IMR-90 (cell line): ENCODE measurements at regions not wholly inside any gene's neighbourhood (a gene's known extent, or its start where the extent isn't known, plus 50 kb on each side); places are given as distances from the start of the nearest gene placed in this dataset.

Experiments
- ATAC-seq: fragments of 200-7000 bp; cut with Tn5 transposase; 2 replicates; pipeline ENCODE4 v1.9.1; 2020; ENCODE audit warnings: low read depth, mild to moderate bottlenecking, moderate library complexity
- BruUV-seq: library from RNA; stranded (reverse); fragments of 400-500 nt; replicated peaks from 2 replicates; lab custom pipeline; 2021; lab: Mats Ljungman, UMichigan
- CTCF ChIA-PET: fragments of 300-600 bp; formaldehyde crosslinking; extraction: SDS; loops from one replicate; lab custom pipeline; 2021; ENCODE audit warnings: antibody characterized with exemption; lab: Yijun Ruan, JAX
- POLR2A ChIA-PET: fragments of 300-600 bp; sonication (Branson Sonifier 250); formaldehyde crosslinking; loops from one replicate; lab custom pipeline; 2022; ENCODE audit warnings: antibody characterized with exemption; ENCODE audit not compliant: unreplicated experiment; lab: Charles Lee
- DNase-seq: peaks from one replicate; pipeline ENCODE4 v3.0.0; 2013
- H2AFZ ChIP-seq: replicated peaks from 2 replicates; pipeline ENCODE3; 2013; ENCODE audit warnings: low read length, mild to moderate bottlenecking; ENCODE audit not compliant: poor library complexity
- H2AK5ac ChIP-seq: 2 replicates; pipeline ENCODE4 v1.6.1; 2013; ENCODE audit warnings: low read depth, low read length, inconsistent platforms
- H2AK9ac ChIP-seq: replicated peaks from 2 replicates; pipeline ENCODE3; 2013; ENCODE audit warnings: mild to moderate bottlenecking, low read depth, low read length, moderate library complexity; ENCODE audit not compliant: poor library complexity
- H2BK120ac ChIP-seq: 2 replicates; pipeline ENCODE4 v1.6.1; 2013; ENCODE audit warnings: low read depth, low read length, inconsistent platforms
- H2BK15ac ChIP-seq: 3 replicates; pipeline ENCODE4 v1.6.1; 2013; ENCODE audit warnings: low read depth, low read length, inconsistent platforms
- H2BK20ac ChIP-seq: 2 replicates; pipeline ENCODE4 v1.6.1; 2013; ENCODE audit warnings: low read depth, mild to moderate bottlenecking, inconsistent platforms, low read length, moderate library complexity
- H2BK5ac ChIP-seq: 2 replicates; pipeline ENCODE4 v1.6.1; 2013; ENCODE audit warnings: mild to moderate bottlenecking, low read depth, low read length, inconsistent platforms; ENCODE audit not compliant: poor library complexity, severe bottlenecking
- H3K14ac ChIP-seq: replicated peaks from 2 replicates; pipeline ENCODE4 v1.6.1; 2013; ENCODE audit warnings: low read depth, low read length, inconsistent platforms
- H3K18ac ChIP-seq: 2 replicates; pipeline ENCODE4 v1.6.1; 2013; ENCODE audit warnings: low read depth, low read length, control low read depth
- H3K23ac ChIP-seq: 2 replicates; pipeline ENCODE4 v1.6.1; 2013; ENCODE audit warnings: low read depth, low read length, inconsistent platforms
- H3K27ac ChIP-seq: 2 replicates; pipeline ENCODE4 v1.5.1; 2013; ENCODE audit warnings: mild to moderate bottlenecking, control low read depth, low read length; ENCODE audit not compliant: insufficient read depth
- H3K27me3 ChIP-seq: 2 replicates; pipeline ENCODE4 v1.6.1; 2013; ENCODE audit warnings: low read length; ENCODE audit not compliant: control insufficient read depth, insufficient read depth
- H3K36me3 ChIP-seq: 2 replicates; pipeline ENCODE4 v1.6.1; 2013; ENCODE audit warnings: low read length, mixed read lengths; ENCODE audit not compliant: control insufficient read depth, insufficient read depth
- H3K4ac ChIP-seq: 2 replicates; pipeline ENCODE4 v1.6.1; 2013; ENCODE audit warnings: low read depth, low read length, inconsistent platforms
- H3K4me1 ChIP-seq: 2 replicates; pipeline ENCODE4 v1.6.1; 2013; ENCODE audit warnings: low read length, mixed read lengths; ENCODE audit not compliant: control insufficient read depth, insufficient read depth
- H3K4me2 ChIP-seq: 2 replicates; pipeline ENCODE4 v1.6.1; 2013; ENCODE audit warnings: low read depth, mild to moderate bottlenecking, control low read depth, low read length, moderate library complexity
- H3K4me3 ChIP-seq: 2 replicates; pipeline ENCODE4 v1.5.1; 2013; ENCODE audit warnings: low read depth, mild to moderate bottlenecking, control low read depth, low read length, moderate library complexity; ENCODE audit not compliant: insufficient read depth
- H3K56ac ChIP-seq: 2 replicates; pipeline ENCODE4 v1.6.1; 2013; ENCODE audit warnings: low read length, inconsistent platforms; ENCODE audit not compliant: insufficient read depth; ENCODE audit errors: extremely low read depth
- H3K79me1 ChIP-seq, 2 experiments: 2 replicates each; pipeline ENCODE4 v1.6.1; 2013; ENCODE audit warnings: low read length in 2 of 2, inconsistent platforms in 1 of 2, low read depth in 1 of 2
- H3K9ac ChIP-seq: 2 replicates; pipeline ENCODE4 v1.6.1; 2013; ENCODE audit warnings: low read depth, low read length, control low read depth
- H3K9me1 ChIP-seq: 2 replicates; pipeline ENCODE4 v1.6.1; 2013; ENCODE audit warnings: low read length, inconsistent platforms; ENCODE audit not compliant: insufficient read depth
- H3K9me3 ChIP-seq: 2 replicates; pipeline ENCODE4 v1.6.1; 2013; ENCODE audit warnings: low read length; ENCODE audit not compliant: control insufficient read depth, insufficient read depth
- H4K20me1 ChIP-seq: 2 replicates; pipeline ENCODE4 v1.6.1; 2013; ENCODE audit warnings: low read length, inconsistent platforms; ENCODE audit not compliant: insufficient read depth
- H4K5ac ChIP-seq: 2 replicates; pipeline ENCODE4 v1.6.1; 2013; ENCODE audit warnings: mild to moderate bottlenecking, low read depth, low read length, control low read depth
- H4K8ac ChIP-seq, 2 experiments: 2 replicates each; pipeline ENCODE4 v1.6.1; 2013; ENCODE audit warnings: low read depth in 2 of 2, low read length in 2 of 2, control low read depth in 1 of 2, inconsistent platforms in 1 of 2
- H4K91ac ChIP-seq: 2 replicates; pipeline ENCODE4 v1.6.1; 2013; ENCODE audit warnings: low read depth, low read length, inconsistent platforms; ENCODE audit not compliant: insufficient read depth
- BHLHE40 ChIP-seq: fragments of 150-350 bp; IDR thresholded peaks from 2 replicates; pipeline ENCODE4 v1.6.1; 2016; ENCODE audit warnings: mild to moderate bottlenecking, low read depth, low read length
- CEBPB ChIP-seq: IDR thresholded peaks from 2 replicates; pipeline ENCODE4 v1.6.1; 2012; ENCODE audit warnings: low read depth, low read length, improper control_type of control experiment
- CHD1 ChIP-seq: IDR thresholded peaks from 2 replicates; pipeline ENCODE4 v1.6.1; 2012; ENCODE audit warnings: low read depth, low read length, improper control_type of control experiment
- CTCF ChIP-seq: conservative IDR thresholded peaks from 2 replicates; pipeline ENCODE4 v1.5.1; 2012; ENCODE audit warnings: mild to moderate bottlenecking, low read depth, low read length, improper control_type of control experiment
- FOS ChIP-seq: fragments of 150-350 bp; IDR thresholded peaks from 2 replicates; pipeline ENCODE4 v1.6.1; 2016; ENCODE audit warnings: low read depth, low read length
- MAFK ChIP-seq: IDR thresholded peaks from 2 replicates; pipeline ENCODE4 v1.6.1; 2012; ENCODE audit warnings: low read depth, low read length, improper control_type of control experiment
- MAZ ChIP-seq: IDR thresholded peaks from 2 replicates; pipeline ENCODE4 v1.6.1; 2012; ENCODE audit warnings: low read depth, mild to moderate bottlenecking, low read length, improper control_type of control experiment, moderate library complexity, borderline replicate concordance
- MXI1 ChIP-seq: IDR thresholded peaks from 2 replicates; pipeline ENCODE4 v1.6.1; 2012; ENCODE audit warnings: low read depth, mild to moderate bottlenecking, low read length, moderate library complexity, borderline replicate concordance
- NFE2L2 ChIP-seq: fragments of 150-350 bp; IDR thresholded peaks from 2 replicates; pipeline ENCODE4 v1.6.1; 2016; ENCODE audit warnings: low read depth, mild to moderate bottlenecking, low read length
- RAD21 ChIP-seq: IDR thresholded peaks from 2 replicates; pipeline ENCODE4 v1.6.1; 2012; ENCODE audit warnings: low read length, improper control_type of control experiment
- RCOR1 ChIP-seq: IDR thresholded peaks from 2 replicates; pipeline ENCODE4 v1.6.1; 2012; ENCODE audit warnings: mild to moderate bottlenecking, low read length, improper control_type of control experiment; ENCODE audit not compliant: insufficient replicate concordance
- RFX5 ChIP-seq: IDR thresholded peaks from 2 replicates; pipeline ENCODE4 v1.8.0; 2012; ENCODE audit warnings: low read depth, mild to moderate bottlenecking, low read length, moderate library complexity
- SMC3 ChIP-seq: fragments of 150-350 bp; IDR thresholded peaks from 2 replicates; pipeline ENCODE4 v1.6.1; 2016; ENCODE audit warnings: low read depth, mild to moderate bottlenecking, antibody characterized with exemption, low read length, moderate library complexity
- WGBS, 2 experiments: methylation state at CpG; one replicate each; pipeline versions ENCODE4 v1.1.5 to v1.1.7; 2013; ENCODE audit warnings: missing lambda C conversion rate in 2 of 2; ENCODE audit not compliant: insufficient read length in 1 of 2; ENCODE audit errors: extremely low coverage in 2 of 2; 5-methylcytosine and 5-hydroxymethylcytosine counted together
- dilution Hi-C: fragments of 300-500 bp; cut with HindIII; formaldehyde crosslinking; loops from one replicate; pipeline ENCODE4 v1.14.3; 2018; ENCODE audit warnings: low sequenced_read_pairs; ENCODE audit not compliant: unreplicated experiment
- in situ Hi-C: fragments of 300-500 bp; cut with MboI; formaldehyde crosslinking; loops from 3 replicates; pipeline ENCODE4 v1.14.3; 2019; ENCODE audit warnings: low sequenced_read_pairs, inconsistent platforms, mixed read lengths
- intact Hi-C: fragments of 100-400 bp; cut with micrococcal nuclease; formaldehyde crosslinking; loops from 2 replicates; pipeline ENCODE4 v1.10.0; 2022
- TF ChIP-seq, protein P1 (sequence below): fragments of 150-350 bp; IDR thresholded peaks from 2 replicates; pipeline ENCODE4 v1.6.1; 2017; ENCODE audit warnings: mild to moderate bottlenecking, antibody characterized with exemption, low read length, low read depth

- H4K91ac ChIP-seq: no peak overlapping the region
- DNase-seq (no peak), ATAC-seq (no peak)
- H4K5ac ChIP-seq: no peak overlapping the region
- H4K8ac ChIP-seq: no peak overlapping the region
- no peak overlapping the region for H3K23ac ChIP-seq
- BruUV-seq: no TSS peak
- ChIA-PET CTCF (no interaction called here), POLR2A (no interaction called here)
- intact Hi-C loops: no loop called here
- H3K9me1 ChIP-seq: no peaks in the 10 kb centered on the region
- no peaks in the 10 kb centered on the region for H3K4me1 ChIP-seq
- in situ Hi-C loops: no loop called here
- H3K9ac ChIP-seq: no peak overlapping the region
- no peaks in the 10 kb centered on the region for H4K20me1 ChIP-seq
- H2AK5ac ChIP-seq: no peak overlapping the region
- dilution Hi-C loops: no loop called here
- no peaks in the 10 kb centered on the region for H3K79me1 ChIP-seq
- H2BK15ac ChIP-seq: no peak overlapping the region
- H3K18ac ChIP-seq: no peak overlapping the region
- no peak overlapping the region for H2AFZ ChIP-seq
- no peak overlapping the region for H3K14ac ChIP-seq
- no peak overlapping the region for H2BK20ac ChIP-seq
- H3K27ac ChIP-seq: no peak overlapping the region
- H2BK120ac ChIP-seq: no peak overlapping the region
- no peak for TF ChIP-seq MXI1
- TF ChIP-seq RAD21: no peak
- no peak for TF ChIP-seq RCOR1
- no peak for TF ChIP-seq FOS
- TF ChIP-seq, protein P1, sequence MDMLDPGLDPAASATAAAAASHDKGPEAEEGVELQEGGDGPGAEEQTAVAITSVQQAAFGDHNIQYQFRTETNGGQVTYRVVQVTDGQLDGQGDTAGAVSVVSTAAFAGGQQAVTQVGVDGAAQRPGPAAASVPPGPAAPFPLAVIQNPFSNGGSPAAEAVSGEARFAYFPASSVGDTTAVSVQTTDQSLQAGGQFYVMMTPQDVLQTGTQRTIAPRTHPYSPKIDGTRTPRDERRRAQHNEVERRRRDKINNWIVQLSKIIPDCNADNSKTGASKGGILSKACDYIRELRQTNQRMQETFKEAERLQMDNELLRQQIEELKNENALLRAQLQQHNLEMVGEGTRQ: no peak
- TF ChIP-seq BHLHE40: no peak
- TF ChIP-seq CEBPB: no peak
- no peak for TF ChIP-seq MAZ
- no peak for TF ChIP-seq MAFK
- no peak for TF ChIP-seq RFX5
- no peak for TF ChIP-seq CHD1
- TF ChIP-seq SMC3: no peak
- TF ChIP-seq CTCF: no peak
- no peak for TF ChIP-seq NFE2L2
- H3K27me3 ChIP-seq: no peaks in the 10 kb centered on the region
- H3K9me3 ChIP-seq: peaks cover 11% of the 10 kb centered on the region
- no peak overlapping the region for H3K56ac ChIP-seq
- no peak overlapping the region for H3K4ac ChIP-seq
- no peak overlapping the region for H2BK5ac ChIP-seq
- no peak overlapping the region for H3K4me2 ChIP-seq
- no CpG with 5 or more reads among the region's 4 CpGs for WGBS, 2 experiments
- H3K36me3 ChIP-seq: no peaks in the 10 kb centered on the region
- H3K4me3 ChIP-seq: no peak overlapping the region
- H2AK9ac ChIP-seq: no peak overlapping the region
These were observed 93.9 kb upstream of the CDH8 start for GRCh38 chr16:62130101-62130500.
